Fibroblast of the aortic adventitia (primary cell): ENCODE measurements at regions not wholly inside any gene's neighbourhood (a gene's known extent, or its start where the extent isn't known, plus 50 kb on each side); places are given as distances from the start of the nearest gene placed in this dataset.
"Not testable (repeated sequence)": the region's sequence is repeated elsewhere in the genome, so short reads cannot be mapped to it uniquely, and the experiment has no call there.

ENCODE experiments used
- DNase-seq: peaks from one replicate; pipeline ENCODE4 v3.0.0-alpha.2; 2010; ENCODE audit warnings: low read depth
- H3K4me3 ChIP-seq: 2 replicates; pipeline ENCODE4 v1.5.1; 2011; ENCODE audit warnings: low read depth, mild to moderate bottlenecking, control low read depth, low read length, moderate library complexity
- TF ChIP-seq, protein P1 (sequence below): IDR thresholded peaks from 2 replicates; pipeline ENCODE4 v1.5.1; 2011; ENCODE audit warnings: mild to moderate bottlenecking, low read length, control low read depth, inconsistent platforms; ENCODE audit not compliant: insufficient read depth

DNA sequence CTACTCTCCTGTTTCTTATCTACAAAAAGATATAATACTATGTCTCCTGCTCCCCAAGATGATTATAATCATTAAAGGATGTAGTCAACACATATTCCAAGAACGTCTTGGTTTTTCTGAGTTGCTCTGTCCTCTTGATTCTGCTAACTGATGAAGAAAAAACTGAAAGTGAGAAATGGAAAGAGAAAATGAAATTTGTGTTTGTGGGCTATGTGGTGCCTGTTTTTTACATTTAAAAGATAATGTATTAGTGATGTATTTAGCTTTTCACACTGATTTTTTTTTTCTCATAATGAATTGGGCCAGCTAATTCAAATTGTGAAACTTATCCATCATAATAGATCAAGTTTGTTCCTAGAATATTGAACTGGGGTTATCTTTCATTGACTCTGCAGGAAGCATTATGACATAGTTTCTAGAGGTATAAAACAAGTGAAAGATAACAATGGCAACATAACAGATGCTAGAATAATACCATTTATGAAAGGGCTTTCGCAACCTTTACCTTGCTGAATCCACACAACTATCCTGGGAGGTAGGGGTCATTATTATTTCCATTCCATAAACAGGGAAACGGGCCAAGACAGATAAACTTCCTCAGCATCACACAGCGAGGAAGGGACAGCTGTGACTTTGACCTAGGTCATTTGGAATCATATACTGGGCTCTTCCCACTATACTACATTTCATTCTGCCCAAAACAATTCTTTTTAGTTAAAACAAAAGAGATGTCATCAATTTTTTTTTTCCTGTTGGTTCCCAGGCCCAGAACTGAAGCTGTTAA lies 336.7 kb downstream of the GJA1 start:
- TF ChIP-seq, protein P1, sequence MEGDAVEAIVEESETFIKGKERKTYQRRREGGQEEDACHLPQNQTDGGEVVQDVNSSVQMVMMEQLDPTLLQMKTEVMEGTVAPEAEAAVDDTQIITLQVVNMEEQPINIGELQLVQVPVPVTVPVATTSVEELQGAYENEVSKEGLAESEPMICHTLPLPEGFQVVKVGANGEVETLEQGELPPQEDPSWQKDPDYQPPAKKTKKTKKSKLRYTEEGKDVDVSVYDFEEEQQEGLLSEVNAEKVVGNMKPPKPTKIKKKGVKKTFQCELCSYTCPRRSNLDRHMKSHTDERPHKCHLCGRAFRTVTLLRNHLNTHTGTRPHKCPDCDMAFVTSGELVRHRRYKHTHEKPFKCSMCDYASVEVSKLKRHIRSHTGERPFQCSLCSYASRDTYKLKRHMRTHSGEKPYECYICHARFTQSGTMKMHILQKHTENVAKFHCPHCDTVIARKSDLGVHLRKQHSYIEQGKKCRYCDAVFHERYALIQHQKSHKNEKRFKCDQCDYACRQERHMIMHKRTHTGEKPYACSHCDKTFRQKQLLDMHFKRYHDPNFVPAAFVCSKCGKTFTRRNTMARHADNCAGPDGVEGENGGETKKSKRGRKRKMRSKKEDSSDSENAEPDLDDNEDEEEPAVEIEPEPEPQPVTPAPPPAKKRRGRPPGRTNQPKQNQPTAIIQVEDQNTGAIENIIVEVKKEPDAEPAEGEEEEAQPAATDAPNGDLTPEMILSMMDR, result no peak
- no peak overlapping the region for H3K4me3 ChIP-seq
- DNase-seq, result no peak

DNA sequence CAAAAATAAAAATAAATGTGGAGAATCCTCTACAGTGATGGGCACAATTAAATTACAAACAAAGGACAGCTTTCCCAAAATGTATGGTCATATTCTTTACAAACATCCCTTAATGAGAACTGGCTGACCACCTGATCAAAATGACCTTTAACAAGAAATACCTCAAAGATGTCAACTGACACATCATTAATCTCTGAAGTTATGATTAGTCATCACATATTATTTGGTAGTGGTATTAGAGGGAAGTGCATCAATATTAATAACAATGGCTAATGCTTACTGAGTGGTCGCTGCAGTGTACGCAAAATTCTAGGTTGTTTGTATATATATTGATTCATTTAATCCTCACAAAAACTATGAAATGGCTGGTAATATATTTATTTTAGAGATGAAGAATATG lies 340.6 kb downstream of the GJA1 start:
- no peak overlapping the region for H3K4me3 ChIP-seq
- TF ChIP-seq, protein P1, result no peak
- DNase-seq, result no peak

DNA sequence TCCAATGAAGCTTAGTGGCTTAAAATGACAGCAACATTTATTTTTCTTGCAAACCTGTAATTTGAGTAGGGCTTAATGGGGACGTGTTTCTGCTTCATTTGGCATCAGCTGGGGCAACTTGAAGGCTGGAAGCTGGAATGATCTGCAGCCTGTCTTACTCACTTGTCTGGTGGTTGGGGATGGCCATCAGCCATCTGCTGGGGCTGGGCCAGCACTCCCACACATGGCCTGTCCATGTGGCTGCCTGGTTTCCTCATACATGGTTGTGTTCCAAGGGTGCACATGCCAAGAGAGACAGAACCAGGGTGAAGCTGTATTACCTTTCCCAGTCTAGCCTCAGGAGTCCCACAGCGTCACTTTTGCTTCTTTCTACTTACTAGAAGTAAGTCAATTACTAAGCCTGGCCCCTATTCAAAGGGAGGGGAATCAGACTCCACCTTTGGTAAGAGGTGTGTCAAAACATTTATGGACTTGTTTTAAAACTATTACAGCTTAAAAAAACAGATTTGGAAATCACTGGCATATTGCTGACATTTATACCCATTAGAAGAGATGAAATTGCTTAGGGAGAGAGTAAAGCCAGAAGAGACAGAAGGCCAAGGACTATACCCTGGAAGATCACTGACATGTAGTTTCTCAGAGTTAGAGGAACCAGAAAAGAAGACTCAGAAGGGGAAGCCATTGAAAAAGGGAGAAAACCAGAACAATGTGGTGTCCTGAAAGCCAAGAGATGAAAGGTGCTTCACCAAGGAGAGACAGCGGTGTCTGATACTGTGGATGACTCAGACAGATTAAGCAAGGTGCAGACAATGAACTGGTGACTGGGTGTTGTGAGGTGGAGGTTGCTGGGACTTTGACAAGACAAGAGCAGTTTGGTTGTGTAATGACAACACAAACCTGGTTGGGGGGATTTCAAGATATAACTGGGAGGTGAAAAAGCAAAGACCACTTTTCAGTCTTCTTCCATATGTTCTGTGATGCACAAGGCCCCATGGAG lies 345.2 kb downstream of the GJA1 start:
- TF ChIP-seq, protein P1, result no peak
- peak; percentile 96 for DNase-seq
- no peak overlapping the region for H3K4me3 ChIP-seq

DNA sequence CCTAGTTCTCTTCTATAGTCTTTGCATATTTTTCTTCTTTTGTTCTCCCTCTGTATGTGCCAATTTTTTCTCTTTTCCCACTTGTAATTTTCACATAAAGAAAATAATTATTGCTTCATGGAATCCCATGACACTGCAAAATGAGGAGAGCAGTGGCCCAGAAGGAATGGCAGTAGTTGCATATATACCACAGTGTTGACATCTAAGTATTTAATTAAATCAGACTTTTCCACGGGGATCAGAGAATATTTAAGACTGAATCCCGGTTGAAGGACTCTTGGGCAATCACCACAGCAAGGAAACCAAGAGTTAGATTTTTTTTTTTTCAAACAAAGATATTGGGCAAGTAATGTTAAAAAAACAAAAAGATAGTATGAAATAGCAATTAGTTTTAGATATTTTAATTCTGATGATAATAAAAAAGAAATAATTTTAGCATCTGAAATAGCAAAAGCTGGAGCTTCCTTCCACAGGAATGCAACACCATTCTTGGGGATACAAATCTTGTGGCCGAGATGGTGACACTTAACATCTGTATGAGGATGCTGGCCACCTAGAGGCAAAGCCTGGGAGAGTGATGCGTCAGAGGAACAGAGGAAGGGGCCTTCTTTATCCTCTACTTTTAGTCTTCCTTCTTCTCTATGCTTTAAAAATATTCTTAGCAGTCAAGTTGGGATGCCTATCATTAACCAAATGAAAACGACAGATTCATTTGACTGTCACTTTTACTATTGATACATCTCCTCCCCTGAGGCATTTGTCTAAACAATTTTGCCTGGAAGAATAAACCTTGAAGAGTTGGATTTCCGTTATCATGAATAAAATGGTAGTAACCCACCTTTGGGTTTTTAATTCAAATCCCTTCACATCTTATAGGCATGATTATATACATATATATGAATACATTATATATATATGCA lies 356.2 kb downstream of the GJA1 start:
- H3K4me3 ChIP-seq, result no peak overlapping the region
- no peak for DNase-seq
- TF ChIP-seq, protein P1, result no peak

DNA sequence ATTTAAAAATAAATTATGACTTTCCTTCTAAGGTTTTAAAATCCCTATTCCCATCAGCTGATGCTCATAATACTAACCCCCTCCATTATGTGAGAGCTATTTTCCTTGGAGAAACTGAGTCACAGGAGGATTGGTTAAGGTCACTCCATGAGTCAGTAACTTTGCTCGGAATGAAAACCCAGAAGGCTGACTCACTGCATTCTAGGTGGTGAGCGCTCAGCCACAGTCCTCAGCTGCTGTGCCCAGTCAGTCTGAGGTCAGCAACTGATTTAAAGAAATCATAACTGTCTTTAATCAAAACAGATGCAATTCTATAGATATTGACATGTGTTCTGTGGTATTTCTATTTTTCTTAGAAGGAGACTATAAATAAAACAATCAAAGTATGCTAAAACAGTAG lies 359.2 kb downstream of the GJA1 start:
- DNase-seq, result peak; percentile 88
- H3K4me3 ChIP-seq, result no peak overlapping the region
- TF ChIP-seq, protein P1, result no peak

DNA sequence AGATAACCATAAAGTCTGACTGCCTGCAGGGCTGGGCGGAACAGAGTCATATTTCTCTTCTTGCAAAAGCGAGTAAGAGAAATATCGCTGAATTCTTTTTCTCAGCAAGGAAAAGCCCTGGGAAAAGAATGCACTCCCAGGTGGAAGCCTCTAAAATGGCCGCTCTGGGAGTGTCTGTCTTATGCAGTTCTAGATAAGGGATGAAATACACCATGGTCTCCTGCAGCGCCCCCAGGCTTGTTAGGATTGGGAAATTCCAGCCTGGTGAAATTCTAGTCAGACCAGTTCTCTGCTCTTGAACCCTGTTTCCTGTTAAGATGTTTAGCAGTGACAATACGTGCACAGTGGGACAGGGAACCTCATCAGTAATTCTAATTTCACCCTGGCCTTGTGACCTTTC lies 362.2 kb downstream of the GJA1 start:
- not testable (repeated sequence) for H3K4me3 ChIP-seq, DNase-seq

DNA sequence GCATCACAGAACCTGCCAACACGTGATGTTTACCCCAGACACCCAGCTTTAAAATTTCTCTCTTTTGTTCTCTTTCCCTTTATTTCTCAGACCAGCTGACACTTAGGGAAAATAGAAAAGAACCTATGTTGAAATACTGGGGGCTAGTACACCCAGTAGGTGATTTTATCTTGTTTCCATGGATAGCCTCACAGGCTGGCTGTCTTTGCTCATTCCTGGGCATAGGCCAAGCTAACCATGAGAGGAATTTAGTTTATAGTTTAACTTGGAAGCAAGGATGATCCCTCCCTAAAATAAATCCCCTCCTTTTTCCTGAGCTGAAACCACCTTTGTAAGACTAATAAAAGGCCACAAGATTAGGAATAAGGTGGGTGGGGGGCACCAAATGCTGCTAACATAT lies 362.7 kb downstream of the GJA1 start:
- DNase-seq, result peak; percentile 69

More for the DNA sequence above, 362.7 kb downstream of the GJA1 start:
- H3K4me3 ChIP-seq, result not testable (repeated sequence)
